NCI-H1105 (cell line): ENCODE measurements at regions not wholly inside any gene's neighbourhood (a gene's known extent, or its start where the extent isn't known, plus 50 kb on each side); places are given as distances from the start of the nearest gene placed in this dataset.

Experiments used
- DNase-seq: peaks from one replicate; lab custom pipeline; 2025; lab: John Stamatoyannopoulos, UW

GRCh38 chr13:44244288-44244687, 129.3 kb upstream of the SERP2 start:
- no peak for DNase-seq

- DNase-seq, result no peak
Observed at GRCh38 chr13:44249431-44249836, 124.2 kb upstream of the SERP2 start.

- DNase-seq, result no peak
Observed at GRCh38 chr13:44252938-44253337, 120.7 kb upstream of the SERP2 start.

DNA sequence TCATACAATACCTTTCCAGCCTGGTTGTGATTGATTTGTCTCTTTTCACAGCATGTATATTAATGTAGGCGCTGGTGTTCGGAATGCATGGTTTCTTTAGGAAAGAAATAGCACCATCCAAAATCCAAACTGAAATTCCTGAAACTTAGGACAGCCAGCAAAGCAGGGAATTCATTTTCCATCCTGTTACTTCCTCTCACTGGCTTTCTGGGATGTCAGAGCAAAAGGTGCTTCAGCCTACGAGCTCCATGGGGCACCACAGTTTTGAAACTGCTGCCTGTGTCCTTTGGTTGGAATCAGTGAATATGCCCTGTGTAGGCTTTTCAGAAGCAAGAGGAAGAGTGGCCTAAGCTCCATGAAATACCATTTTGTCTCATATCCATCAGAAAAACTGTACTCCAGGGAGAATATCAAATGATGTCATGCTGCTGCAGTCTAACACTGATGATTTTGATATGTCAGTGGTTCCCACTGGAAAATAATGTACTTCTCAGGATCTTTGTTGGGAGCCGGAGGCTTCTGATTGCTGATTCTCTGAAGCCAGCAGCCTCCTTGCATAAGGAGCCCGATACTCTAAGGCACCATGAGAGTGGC, 117.8 kb upstream of the SERP2 start:
- DNase-seq, result no peak

- DNase-seq, result no peak
Observed at GRCh38 chr13:44257796-44258195, 115.8 kb upstream of the SERP2 start.

DNA sequence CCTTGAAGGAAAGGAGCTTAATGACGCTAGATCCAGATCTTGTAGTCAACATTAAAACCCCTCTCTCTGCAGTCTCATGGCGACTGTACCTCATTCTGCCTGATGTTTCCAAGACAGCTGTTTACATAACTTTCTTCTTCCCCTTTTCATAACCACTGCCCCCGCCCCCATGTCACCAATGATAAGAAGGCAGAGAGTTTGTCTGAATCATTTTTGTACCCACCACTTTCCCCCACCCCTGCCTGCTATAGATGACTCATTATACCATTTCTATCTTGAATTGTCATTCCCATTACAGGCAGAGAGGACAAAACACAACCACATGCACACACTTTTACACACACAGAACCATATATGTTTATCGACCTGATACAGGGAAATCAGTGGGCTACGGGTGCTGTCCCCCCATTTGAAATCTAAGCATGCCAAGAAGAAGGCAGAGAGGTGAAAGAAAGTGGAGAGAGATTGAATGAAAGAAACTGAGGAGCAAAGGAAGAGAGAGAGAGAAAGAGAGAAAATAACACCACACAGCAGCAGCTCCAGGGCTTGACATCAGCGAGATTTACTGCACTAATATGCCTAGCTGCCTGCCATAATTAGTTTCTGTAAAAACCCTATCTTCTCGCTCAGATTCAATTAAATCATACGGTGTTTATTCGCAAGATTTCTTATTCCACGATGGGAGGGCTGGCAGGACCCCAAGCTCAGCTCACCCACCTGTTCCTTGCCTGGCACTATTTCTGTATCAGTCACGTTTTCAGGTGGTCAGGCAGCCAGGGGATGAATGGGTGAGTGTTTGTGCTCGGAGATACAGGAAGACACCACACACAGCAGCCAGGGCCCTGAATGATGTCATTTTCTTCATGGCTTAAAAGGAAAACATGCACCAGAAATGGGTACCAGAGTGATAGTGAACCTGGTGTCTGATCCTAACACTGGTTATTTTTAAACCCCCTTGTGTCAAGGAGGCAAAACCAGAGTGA, 114.3 kb upstream of the SERP2 start:
- no peak for DNase-seq

DNA sequence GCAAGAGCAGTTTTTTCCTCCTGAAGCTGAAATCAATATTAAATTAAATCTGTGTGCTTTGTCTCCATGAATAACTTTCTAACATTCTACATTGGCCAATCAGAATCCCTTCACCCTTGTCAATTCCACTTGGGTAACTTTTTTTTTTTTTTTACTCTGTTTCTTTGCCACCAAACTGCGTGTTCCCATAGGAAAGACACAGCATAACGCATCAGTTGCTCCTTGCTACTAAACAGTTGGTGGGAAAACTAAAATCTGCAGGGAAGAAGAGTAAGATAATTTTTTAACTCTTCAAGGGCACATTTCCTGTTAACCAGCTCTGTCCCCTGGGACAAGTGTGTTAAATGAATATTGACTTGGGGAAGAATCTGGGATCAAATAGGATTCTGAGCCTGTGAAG, 113.3 kb upstream of the SERP2 start:
- no peak for DNase-seq

DNA sequence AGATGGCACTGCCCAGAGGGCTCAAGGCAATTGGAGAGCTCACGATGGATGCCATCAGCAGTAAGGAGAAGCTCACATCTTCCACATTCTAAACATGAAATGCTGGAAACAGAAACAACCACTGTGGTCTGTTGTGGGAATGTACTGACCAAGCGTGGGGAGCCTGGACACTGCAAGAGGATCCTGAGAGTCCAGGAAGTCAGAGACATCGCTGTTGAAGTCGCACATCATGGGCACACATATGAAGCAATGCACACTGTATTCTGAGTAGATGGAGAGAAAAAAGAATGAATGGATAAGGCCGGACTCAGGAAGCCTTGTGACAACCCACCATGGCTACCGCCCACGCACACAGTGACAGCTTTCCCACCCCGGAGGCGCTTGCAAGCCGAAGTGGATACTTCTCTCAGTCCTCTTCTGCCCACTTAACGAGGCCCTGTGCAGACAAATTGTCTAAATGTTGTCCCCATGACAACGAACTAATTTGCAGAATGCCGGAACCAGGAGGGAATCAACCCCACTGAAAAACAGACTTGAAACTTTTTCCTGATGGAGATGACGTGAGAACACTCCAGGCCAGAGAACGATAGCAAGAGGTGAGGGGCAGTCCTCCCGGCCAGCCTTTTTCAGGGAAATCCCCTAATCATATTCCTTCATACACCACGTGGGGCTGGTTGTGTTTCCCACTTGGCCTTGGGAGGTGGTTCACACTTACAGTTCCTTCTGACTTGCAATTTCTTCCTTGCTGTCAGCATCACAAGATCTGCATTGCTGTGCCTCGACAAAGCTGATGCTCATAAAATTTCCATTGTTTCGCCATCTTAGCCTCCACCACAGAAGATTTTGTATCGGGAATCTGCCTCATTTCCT, 109.6 kb upstream of the SERP2 start:
- DNase-seq, result no peak

- no peak for DNase-seq
Observed at GRCh38 chr13:44266305-44266704, 107.3 kb upstream of the SERP2 start.

DNA sequence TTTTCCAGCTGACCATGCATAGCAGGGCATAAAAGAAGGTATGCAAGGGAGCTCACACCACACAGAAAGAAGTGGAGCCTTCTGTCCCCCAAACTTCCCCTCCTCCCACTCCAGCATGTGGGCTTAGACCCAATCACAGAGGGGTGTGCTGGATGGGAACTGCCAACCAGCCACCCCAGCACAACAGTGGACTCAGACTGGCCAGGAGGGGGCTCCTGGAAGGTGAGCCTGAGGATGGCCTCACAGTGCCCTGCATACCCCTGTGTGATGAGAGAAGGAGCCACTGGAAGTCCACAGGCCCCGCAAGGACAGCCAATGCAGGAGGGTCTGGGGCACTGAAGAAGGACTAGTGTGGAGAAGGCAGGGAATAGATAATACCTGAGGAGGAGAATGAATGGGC, 106.9 kb upstream of the SERP2 start:
- DNase-seq, result no peak

DNA sequence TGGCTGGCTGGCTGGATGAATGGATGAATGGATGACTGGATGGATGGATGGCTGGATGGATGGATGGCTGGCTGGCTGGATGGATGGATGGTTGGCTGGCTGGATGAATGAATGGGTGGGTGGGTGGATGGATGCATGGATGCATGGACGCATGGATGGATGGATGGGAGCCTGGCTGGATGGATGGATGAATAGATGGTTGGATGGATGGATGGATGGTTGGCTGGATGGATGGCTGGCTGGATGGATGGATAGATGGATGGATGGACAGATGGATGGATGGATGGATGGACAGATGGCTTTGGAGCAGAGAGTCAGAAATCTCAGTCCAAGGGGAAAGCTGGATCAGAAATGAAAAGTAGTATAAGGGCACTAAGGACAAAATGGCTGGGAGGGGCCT, 106.4 kb upstream of the SERP2 start:
- no peak for DNase-seq

- no peak for DNase-seq
Observed at GRCh38 chr13:44267980-44268379, 105.6 kb upstream of the SERP2 start.

GRCh38 chr13:44268980-44269379, 104.6 kb upstream of the SERP2 start:
- no peak for DNase-seq

DNA sequence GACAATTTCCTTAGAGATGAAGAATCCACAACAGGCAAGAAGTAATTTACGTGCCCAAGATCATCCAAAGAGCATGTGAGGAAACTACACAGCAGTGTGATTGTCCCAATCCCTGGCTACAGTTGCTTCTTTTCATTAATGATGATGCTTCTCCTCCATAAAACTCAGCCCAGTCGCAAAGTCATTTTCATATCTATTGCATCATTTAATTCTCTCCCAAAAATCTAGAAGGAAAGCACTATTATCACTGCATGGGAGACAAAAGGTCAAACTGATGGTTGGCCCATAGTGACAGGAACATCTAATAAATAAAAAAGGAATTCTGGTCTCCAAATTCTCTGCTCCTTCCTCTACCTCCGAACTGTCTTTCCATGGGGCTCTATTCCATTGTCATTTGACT, 103.5 kb upstream of the SERP2 start:
- no peak for DNase-seq

DNA sequence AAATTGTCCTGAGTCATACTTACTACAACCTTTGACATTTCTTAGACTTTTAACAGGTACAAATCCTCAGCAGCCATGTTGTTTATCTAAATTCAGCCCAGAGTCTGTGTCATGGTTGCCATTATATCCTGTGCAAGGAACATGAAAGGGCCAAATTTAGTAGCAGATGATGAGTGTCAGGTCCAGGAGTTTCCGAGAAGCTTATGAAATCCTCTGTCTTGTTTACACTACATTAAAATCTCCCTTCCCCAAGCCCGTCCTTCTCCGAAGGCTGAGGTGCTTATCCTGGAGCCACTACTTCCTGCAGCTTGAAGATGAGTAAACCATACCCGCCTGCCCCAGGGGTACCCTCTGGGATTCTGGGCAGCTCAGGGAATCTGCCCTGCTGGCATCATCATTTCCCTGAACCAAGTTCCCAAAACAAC, 102.6 kb upstream of the SERP2 start:
- no peak for DNase-seq

DNA sequence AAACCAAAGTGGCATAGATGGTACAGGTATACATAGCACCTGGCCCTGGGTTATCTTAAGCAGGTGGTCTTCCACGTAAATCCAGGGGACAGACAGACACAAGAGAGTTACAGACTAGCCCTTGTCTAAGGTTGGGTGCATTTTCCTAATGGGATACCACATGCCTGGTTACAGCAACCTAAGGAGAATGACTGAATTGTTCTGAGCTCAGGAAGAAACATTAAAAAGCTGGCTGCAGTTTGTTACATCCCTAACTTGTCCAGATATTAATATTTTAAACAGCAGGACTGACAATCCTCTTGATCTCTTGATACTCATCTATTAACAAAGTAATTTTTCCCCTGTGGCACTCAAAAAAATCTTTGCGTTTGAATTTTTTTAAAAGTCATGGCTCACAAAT, 102.2 kb upstream of the SERP2 start:
- no peak for DNase-seq

GRCh38 chr13:44271915-44272341, 101.7 kb upstream of the SERP2 start:
- no peak for DNase-seq

- DNase-seq, result no peak
Observed at GRCh38 chr13:44272692-44273091, 100.9 kb upstream of the SERP2 start.

- no peak for DNase-seq
Observed at GRCh38 chr13:44273216-44273615, 100.4 kb upstream of the SERP2 start.

GRCh38 chr13:44273991-44274770, 99.4 kb upstream of the SERP2 start:
- no peak for DNase-seq

DNA sequence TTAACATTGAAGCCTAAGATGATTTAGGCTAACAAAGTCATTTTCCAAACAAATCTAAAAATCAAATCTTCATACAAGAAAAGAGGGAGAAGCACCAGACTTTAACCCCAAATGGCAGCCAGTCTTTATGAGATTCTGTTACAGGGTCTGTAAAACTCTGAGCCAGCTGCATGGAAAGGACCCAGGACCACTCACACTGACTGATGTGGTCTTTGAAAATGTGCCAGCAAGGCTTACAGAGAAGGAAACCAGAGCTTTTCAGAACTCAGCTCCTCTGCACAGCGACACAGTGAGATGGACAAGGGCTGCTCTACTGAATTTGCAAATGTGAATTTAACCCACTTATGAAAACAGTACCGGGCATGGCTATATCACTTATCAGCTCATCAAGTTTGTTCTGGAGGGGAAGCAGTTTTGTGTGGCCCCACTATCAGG, 98.8 kb upstream of the SERP2 start:
- no peak for DNase-seq

DNA sequence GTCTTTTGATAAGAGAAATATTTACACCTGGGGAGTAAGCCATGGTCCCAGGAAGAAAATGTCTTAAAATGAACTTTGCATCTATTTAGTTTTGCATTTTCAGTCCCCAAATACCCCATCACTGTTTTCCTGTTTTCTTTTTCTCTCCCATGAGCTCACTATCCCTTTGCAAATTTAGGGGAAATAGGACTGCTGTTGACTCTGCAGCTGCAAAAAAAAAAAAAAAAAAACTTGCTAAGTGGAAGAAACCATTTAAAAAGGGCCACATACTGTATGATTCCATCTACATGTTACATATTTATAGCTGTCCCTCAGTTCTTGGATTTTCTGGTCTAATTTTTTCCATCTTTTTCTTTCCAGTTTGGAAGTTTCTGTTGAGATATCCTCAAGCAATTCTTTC, 98.2 kb upstream of the SERP2 start:
- DNase-seq, result no peak
